ENCODE measurements at regions not wholly inside any gene's neighbourhood (a gene's known extent, or its start where the extent isn't known, plus 50 kb on each side); places are given as distances from the start of the nearest gene placed in this dataset.

DNA sequence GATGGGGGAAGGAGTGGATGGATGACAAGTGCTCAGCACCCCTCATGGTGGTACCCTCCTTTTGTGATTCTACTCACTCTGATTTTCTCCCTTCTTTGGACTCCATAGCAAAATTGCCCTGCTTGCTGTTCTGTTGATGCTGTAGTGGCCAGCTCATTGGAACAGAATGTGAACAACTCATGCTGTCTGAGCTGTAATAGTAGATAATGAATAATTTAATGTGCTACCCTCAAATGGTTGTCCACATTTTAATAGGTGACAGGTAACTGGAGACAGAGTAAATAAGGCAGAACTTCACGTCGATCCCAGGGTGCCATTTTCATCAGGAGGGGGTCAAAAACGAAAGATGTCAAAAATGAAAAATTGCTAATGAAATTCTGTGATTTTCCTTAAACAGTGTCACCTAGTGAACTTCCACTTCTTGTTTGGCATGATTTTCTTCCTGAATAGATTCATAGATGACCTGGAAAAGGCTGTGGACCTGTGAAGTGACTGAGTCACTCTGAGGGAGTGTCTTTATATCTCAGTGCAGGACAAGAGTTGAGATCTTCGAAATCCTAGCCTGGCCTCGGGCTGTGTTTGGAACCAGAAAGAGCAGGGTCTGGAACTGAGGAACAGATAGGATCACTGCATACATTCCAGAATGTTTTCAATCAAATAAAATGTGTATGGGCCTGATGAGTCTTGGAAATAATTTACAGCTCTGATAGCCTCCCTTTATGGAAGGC, 270.2 kb downstream of the PSAT1 start:
- peak; percentile 65 for DNase-seq

DNA sequence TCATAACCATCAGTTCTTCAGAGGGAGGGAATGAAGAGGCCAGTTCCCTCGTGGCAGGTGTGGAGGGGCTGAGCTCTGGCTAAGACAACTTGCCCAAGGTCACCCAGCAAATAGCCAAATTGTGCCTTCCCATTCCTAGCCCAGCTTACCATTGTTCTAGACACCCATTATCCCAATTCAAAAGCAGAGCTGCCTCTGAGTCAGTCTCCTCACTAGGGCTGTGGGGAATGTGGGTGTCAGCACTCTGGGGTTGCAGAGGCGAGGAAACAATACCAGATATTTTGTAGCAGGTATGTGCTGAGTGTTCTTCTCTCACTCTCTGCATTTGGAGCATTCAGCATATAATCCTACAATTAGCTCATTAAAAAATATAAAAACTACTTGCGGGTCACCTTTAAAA, 270.8 kb downstream of the PSAT1 start:
- no peak for DNase-seq

DNA sequence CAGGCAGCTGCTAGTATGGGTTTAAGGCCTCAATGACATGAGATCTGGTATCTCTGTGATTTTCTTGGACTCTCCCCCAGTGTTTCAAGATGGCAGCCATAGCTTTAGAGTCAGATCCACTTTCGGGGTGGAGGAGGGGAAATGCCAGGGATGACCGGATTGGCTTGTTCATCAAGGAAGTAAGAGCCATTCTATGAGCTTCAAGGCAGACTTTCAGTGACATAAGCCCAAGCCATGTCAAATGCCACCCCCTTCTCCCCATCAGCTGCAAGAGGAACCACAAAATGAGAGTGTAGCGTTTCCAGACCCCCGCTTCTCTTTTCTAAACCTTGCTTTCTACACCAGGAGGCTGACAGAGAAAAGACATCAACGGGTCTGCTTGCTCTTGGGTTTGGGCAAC, 271.8 kb downstream of the PSAT1 start:
- no peak for DNase-seq

DNA sequence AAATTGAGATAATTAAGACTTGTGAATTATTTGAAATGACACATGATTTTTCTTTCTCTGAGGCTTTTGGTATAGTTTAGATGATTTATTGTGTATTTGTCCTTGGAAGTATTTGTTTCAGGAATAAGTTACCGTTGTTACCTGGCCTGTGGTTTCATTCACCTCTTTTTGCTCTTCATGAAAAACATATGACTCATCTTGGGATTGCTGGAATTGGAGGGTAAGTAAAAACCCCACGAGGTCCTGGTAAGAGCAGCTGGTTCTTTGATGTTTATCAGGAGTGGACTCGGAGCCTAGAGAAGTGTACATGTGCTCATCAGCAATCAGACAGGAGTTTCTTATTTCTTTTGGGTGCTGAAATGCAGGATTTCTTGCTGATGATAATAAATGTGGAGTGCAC, 275.3 kb downstream of the PSAT1 start:
- no peak for DNase-seq

DNA sequence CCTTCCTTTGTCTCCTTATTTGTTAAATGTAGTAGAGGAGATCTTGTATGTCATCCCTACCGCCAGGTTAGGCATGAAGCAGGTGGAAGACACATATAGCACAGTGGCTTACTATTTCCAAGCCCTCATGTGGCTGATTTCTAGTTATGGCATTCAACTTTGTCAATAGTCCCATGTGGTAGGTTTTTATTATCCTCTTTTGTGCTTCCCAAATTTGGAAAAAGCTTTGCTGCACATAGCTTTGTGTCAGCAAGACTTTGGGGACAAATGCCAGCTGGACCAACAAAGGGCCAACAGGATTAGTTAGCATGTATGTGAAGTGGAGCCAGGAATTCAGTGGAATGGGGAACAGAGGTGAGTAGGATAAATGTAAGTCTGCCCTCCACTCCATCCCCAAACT, 276.3 kb downstream of the PSAT1 start:
- no peak for DNase-seq

DNA sequence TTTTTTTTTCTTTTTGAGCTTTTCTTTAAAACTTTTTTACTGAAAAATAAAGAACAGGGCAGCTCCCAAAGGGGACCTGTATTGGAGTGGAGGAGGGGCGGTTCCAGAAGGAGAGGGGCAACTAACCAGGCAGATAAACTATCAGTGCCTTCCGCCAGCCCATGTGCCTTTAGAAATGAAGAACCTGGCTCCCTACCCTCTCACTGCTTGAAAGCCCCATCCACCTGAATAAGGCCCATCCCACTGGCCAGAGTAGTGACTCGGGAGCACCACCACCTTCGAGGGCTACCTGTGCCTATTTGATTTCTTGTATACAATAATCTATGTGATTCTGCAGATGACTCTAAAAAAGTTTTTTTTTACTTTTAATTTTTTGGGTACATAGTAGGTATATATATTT, 276.7 kb downstream of the PSAT1 start:
- DNase-seq, result no peak

DNA sequence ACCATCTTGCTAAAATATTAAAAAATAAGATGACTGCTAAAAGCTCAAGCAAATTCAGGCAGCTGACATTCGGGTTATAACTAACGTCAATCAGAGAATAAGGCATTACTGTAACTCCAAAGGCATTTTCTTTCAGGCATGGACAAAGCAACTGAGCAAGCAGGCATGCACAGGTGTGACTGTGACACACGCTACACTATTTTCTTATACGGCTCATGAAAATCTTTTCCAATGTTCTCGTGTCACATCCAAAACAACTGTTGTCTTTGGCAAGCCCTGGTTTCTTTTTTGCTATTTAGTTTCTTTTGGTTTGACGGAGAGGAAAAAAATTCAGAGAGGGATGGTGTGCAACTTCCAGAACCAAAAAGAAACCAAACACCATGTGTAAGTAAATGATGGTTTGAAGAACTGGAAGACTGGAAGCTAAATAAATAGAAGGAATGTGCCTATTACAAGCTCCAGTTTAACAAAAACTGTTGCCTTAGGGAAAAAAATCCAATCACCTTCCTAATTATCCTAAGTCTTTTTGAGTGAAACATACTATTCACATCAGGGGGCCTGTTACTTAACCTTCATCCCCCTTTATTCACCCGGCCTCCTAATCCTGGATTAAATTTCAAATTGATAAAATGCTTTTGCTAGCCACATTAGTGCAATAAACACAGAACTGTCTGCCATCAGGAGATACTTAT, 277.6 kb downstream of the PSAT1 start:
- peak; percentile 38 for DNase-seq

DNA sequence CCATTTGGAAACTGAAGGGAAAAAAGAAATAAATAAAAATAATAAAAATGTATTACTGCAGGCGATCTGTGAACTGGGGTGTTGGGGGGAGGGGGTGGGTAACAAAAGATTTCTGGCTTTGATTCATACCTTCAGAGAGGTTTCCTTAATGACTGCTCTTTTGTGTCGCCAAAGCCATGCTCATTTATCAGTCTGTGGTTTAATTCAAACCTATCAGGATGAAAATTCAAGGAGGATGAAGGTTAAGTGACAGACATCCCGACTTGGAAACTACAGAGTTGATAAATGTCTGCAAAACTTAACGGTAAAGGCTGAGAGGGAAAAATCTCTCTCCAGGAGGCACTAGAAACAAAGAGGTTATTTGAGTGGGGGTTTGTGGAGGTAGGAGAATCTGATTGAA, 278.2 kb downstream of the PSAT1 start:
- DNase-seq, result peak; percentile 51

DNA sequence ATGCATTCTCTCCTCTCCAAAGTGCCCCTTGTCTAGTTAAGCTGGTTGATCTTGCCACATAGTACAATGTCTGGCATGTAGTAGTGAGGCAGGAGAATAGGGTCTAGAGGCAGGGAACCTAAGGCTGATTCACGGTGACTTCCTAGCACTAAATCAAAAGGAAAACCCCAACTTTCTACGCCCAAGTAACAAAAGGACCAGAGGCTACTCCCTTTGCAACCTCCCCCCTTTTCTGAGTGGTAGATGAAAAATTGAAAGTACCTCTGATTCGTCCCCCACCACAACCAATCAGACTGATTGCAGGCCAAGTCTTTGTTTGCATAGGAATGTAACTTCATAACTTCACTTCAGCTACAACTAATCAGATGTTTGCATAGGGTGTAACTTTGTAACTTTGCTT, 278.8 kb downstream of the PSAT1 start:
- DNase-seq, result peak; percentile 76

DNA sequence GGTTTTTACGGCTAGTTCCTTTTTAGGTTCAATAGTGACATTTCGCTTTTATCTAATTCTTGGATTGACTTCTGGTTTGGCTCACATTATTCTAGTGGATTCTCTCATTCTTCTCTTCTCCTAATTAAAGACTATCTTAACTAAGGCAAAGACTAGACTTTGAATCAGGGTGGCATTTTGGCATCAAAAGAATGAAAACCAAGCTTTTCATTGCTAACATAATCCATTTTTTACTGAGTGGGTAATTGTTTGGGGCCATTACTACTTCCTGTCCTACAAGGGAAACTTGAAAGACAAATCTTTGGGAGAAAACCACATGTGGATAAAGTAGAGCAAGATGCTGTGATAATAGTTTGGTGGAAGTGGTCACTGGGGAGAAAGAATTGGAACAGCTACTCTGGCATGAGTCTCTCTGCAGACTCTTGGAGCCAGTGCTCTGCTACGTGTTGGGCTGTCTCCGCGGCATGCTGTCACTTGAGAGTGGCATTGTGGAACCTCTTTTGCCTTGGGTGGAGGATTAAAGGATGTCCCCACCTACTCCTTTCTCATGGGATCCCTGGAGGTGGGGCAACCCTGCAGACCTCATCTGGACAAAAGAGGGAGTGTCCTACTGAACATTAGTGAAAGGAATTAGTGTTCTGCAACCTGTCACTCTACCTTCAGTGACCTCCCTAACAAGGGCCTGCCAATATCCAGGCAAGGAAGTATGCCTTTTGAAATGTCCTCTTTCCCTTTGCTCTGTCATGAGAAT, 280.4 kb downstream of the PSAT1 start:
- DNase-seq, result no peak

DNA sequence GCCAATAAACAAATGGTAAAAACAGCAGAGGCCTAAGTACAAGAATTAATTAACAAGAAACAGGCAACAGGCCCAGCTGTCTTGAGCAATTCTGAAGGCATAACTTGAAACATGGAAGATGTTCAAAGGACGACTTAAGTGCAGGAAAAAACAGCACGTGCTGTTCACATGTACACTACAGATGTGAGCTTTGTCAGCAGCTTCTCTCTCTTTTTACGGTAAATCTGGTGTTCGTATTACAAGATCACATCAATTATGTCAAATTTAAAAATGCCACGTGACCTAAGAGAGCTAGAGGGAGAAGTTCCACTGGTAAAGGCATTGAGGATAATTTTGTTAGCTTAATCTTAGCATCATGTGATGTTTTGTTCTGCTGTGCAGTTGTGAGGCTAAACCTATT, 281.1 kb downstream of the PSAT1 start:
- DNase-seq, result peak; percentile 26

DNA sequence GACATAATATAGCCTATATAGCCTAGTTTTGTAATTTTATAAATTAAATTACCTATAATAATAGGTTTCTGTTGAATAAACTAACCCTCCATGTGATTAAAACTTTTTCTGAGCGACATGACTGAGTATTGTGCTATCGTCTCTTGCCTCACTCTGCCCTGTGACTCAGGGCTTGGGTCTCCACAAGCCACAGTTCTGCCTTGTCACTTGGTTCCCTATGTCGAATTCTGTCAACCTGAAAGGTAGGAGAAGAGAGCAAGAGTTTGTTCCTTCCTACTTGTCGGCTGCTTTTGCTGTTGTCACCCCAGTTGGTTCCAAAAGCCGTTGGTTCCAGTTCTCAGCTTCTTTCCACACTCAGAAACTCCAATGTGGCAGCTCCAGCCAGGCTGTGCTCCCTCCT, 285.9 kb downstream of the PSAT1 start:
- DNase-seq, result no peak

DNA sequence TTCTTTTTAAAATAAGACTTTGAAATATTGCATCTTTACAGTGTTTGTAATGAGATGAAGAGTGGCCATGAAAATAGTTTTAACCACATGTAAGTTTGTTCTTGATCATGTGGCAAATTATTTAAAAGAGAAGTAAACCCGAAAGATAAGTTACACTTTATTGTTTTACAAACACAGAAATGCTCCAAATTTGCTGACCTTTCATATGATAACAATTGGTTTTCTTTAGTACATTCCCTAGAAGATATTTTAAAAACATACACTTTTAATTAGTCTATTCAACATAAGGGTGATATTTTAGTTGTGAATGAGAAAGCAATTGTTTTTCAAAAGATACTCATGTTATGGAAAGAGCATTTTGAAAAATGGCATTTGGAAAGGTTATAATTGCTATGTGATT, 287.7 kb downstream of the PSAT1 start:
- no peak for DNase-seq

DNA sequence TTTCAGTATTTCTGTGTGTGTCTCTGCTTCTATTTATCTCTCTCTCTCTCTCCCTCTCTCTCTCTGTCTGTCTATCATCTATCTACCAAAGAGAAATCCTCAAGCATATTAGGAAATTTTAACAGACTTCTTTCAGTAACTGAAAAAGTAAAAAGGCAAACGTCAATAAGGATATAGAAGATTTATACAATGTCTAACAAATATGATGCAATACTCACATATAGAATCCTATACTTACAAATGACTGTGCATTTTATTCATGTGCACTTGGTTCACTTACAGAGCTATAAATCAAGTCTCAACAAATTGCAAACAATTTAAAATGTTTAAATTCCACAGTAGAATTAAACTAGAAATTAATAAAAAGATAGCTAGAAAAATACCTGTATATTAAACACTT, 289.0 kb downstream of the PSAT1 start:
- DNase-seq, result no peak

DNA sequence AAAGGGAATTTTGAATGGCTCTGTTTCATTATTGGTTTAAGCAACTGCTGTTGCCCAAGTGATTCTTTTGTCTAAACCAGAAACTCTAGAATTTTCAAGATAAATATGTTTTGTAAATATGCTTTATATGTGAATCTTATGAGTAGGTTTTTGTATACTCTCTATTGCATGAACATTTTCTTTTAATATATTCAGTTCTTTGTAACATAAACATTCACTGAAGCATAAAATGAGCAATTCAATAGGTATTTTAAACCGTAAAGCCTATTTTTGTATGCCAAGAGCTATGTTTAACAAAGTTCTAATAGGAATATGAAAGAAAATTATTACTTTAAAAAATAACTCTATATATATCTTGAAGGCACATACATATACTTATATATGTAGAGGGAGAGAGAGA, 293.1 kb downstream of the PSAT1 start:
- DNase-seq, result peak; percentile 34

DNA sequence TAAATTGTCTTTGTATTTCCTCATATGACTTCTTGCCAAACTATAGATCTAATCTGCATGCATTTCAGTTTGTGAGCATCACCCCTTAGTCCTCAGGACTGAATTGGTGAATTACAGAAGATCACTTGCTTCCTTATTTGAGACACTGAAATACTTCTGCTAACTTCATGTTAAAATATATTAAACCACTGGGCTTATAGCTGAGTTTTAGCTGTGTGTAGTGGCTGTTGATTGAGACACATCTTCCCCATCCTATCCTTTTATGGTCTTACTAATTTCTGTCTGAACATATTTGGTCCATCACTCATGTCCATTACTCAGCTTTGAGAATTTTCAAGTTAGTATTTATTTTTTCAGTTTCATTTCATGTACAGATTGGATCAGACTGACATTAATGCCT, 295.9 kb downstream of the PSAT1 start:
- DNase-seq, result peak; percentile 95

DNA sequence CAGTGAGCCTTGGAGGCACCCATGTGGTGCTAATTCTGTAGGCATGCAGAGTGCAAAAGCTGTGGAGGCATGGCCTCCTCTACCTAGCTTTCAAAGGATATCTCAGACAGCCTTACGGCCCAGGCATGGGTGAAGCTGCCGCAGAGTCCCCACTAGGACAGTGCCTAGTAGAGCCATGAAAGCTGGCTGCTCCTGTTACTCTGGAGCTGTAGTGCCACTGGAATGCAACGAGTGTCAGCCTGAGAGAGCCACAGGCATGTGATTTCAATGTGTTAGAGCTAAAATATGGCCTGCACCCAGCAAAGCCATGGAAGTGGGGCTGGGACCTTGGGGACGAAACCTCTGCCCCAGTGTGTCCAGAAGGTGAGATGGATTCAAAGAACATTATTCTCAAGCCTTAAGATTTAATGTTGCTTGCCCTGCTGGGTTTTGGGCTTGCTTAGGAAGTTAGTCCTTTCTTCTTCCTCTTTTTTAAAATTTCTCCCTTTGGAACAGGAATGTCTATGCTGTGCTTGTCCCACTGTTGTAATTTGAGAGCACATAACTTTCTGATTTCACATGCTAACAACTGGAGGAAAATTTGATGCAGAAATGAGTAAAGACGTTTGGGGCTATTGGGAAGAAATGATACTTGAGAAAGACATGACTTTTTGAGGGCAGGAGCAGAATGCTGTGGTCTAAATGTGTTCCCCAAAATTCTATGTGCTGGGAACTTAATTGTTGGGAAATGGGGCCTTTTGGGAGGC, 298.4 kb downstream of the PSAT1 start:
- peak; percentile 81 for DNase-seq

DNA sequence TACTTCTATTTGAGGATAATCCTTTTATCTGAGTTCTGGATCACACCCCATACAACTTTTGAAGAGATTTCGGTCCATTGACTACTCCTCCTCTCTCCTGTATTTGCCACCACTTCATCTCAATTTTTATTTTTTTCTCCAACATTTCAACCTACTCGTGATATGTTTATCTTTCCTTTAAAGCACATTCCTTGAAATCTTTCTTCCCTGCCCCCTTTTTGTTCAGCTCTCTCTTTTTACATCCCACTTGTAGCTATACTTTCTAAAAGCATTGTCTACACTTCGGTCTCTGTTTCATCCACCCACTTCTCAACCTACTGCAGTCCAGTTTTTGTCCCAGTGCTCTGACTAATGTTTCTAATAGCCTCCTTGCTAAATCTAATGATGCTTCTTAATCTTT, 299.4 kb downstream of the PSAT1 start:
- DNase-seq, result no peak

DNA sequence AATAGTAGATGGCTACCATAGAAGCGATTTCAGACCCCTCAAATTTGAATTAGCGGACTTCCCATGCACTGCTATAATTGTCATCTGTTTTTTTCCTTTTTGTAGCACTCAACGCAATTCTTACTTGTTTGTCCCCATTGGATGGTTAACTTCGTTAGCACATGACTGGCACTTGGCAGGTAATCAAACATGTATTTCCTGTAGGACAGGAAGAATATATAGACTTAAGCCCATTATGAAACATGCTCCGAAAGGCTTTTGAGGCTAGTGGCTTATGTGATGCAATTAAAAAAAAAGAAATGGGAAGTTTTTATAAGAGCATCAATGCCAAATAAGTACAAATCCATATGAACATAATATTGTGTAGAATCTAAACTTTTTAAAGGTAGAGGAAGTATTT, 301.2 kb downstream of the PSAT1 start:
- DNase-seq, result no peak

DNA sequence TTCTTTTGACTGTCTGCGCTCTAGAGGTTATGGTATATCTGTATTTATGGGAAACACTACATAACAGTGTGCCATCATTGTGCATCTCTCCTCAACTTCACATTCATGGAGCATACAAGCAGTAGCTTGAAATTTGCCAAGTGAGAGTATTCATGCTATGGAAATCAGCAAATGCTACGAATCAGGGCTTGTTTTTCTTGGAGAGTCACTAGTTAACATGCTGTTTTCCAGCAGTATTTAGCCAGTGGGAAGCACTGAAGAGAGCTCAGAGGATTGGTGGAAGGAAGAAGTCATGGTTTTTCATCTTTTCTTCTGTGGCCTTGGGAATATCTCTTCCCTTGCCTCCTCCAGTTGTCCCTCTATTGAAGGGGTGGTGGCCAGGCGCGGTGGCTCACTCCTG, 303.0 kb downstream of the PSAT1 start:
- no peak for DNase-seq

DNA sequence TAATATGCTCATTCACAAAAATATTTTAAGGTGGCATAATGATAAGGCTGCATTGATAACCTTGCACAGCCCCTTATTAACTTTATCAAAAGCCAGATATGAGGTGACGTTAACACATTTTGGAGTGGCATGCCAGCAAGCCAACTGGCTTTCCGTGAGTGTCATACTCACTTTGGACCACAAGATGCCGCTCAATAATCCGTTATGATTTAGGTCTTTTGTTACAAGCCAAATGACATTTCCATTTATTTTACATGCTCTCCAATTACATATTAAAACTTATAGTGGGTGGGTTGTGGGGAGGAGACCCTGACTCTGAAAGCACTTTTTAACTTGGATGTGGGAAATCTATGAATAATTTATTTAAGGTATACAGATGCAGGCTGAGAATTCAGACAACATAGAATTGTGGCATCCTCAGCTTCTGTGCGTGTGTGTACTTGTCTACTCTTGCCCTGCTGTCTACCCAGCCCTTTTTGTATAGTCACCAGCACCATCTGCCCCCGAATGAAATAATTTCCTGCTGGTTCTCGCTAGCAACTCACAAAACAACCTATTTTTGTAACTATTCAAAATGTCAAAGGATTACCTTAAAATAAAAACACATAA, 305.1 kb downstream of the PSAT1 start:
- peak; percentile 69 for DNase-seq

Data from fibroblast of skin of abdomen (primary cell).